HG02938 (cell line): ENCODE measurements at regions not wholly inside any gene's neighbourhood (a gene's known extent, or its start where the extent isn't known, plus 50 kb on each side); places are given as distances from the start of the nearest gene placed in this dataset.

ENCODE experiments used
- ATAC-seq: cut with Tn5 transposase; IDR thresholded peaks from one replicate; pipeline ENCODE4 v1.9.1; 2021; ENCODE audit warnings: mild to moderate bottlenecking, moderate library complexity; ENCODE audit not compliant: unreplicated experiment

DNA sequence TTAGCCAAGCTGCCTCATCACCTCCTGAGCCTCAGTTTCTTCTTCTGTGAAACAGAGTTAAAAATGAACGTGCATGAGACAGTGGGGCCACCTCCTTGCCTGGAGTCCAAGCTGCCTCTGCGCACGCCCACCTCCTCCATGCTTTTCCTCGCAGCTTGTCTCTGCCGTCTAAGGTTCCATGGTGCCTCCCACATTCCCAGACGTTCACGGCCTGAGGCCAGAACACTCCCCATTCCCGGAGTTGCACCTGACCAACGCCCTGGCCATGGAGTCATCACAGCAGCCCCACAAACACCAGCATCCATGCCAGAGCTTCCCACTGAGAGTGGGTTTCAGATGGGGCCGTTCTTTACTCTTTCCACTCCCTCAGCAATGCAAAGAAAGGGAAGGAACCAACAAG is 183.0 kb upstream of the FOXF1 start:
- no peak for ATAC-seq

DNA sequence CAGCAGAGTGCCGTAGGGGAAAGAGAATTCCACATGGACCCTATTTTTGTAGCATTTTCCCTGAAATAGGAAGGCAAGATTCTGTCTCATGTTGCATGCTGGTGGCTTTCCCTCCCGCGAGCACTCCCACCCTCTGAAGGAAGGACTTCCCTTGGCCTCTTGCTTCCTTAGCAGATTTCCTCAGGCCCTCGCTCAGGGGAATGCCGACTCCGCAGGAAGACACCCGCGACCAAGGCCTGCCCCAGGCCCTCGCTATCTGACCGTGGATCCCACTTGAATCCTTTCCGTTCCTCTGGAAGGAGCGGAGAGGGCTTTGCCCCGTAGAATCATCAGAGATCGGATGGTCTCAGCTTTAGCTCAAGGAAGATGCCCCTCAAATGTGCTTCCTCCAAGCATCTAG is 179.4 kb upstream of the FOXF1 start:
- no peak for ATAC-seq

GRCh38 chr16:86334079-86334635 is 176.2 kb upstream of the FOXF1 start:
- ATAC-seq = no peak

DNA sequence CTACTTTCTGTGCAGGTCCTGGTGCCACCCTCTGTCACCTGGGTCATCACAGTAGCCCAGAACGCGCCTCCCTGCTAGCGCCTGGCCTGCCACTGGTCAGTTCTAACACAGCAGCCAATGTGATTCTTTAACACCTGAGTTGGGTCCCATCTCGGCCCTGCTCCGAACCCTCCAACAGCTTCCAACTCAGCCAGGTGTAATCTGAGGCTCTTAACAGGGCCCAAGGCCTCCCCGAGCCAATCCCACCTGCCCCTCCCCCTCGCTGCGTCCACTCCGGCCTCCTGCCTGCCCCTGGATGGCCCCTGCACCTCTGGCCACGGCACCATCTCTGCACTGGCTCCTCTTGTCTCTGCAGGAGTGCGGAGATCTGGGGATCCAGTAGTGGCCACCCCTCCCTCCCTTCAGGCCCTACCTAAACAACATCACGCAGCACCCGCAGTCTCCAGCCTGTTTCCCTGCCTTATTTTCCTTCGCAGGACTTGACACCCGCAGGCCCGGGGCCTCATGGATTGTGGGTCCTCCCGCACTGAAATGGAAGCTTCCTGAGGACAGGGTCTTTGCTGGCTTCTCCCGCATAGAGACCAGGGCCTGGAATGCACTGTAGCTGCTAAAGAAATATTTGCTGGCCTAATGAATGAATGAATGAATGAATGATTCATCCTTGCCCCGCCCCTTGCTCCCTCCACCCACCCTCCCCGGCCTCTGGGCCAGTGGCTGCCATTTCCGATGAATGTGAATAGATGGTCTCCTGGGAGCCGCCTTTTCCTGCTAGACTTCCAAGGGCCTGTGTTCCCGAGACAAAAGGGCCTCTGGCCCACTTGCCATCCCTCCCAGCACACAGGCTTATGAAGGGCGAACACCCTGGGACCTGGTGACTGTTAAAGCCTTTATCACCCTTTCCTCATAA is 174.8 kb upstream of the FOXF1 start:
- ATAC-seq = no peak

- ATAC-seq = no peak
Observed at GRCh38 chr16:86337138-86337537, 173.2 kb upstream of the FOXF1 start.

GRCh38 chr16:86337581-86338402 is 172.5 kb upstream of the FOXF1 start:
- ATAC-seq = no peak

GRCh38 chr16:86338403-86339115 is 171.8 kb upstream of the FOXF1 start:
- no peak for ATAC-seq

DNA sequence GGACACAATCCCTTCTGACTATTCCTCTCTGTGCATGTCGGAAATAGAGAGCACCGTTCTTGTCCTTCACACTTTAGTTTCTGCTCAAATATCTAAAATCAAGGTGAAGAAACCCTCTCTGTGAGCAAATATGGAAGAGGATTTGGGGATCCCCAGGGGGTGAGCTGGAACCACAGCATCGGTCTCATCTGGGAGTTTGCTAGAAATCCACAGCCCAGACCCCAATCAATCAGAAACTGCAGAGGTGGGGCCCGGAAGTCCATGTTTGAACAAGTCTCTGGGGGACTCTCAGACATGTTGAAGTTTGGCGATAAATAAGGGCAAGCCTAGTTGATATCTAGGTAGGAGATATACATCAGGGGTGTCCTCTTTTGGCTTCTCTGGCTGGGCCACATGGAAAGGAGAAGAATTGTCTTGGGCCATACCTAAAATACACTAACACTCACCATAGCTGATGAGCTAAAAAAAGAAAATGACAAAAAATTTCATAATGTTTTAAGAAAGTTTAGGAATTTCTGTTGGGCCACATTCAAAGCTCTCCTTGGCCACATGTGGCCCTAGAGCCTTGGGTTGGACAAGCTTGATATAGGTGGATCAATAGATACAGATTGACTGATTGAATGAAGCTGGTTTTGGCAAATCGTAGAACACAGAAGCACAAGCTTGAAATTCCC is 168.0 kb upstream of the FOXF1 start:
- ATAC-seq = no peak

- ATAC-seq = no peak
Observed at GRCh38 chr16:86343027-86343795, 167.1 kb upstream of the FOXF1 start.

GRCh38 chr16:86343796-86344585 is 166.3 kb upstream of the FOXF1 start:
- no peak for ATAC-seq

DNA sequence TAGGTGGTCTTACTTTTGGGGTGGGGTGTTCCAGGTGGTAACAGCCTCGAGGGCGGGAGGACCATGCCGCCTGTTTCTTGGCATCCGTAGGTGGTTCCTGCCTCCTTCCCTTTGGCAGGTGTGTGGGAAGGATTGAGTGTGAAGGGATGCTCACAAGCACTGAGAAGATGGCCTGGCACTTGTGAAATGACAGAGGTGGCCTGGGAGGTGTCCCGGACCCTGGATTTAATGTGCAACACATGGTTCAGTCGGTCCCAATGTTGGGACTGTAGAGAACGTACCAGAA is 165.8 kb upstream of the FOXF1 start:
- no peak for ATAC-seq

DNA sequence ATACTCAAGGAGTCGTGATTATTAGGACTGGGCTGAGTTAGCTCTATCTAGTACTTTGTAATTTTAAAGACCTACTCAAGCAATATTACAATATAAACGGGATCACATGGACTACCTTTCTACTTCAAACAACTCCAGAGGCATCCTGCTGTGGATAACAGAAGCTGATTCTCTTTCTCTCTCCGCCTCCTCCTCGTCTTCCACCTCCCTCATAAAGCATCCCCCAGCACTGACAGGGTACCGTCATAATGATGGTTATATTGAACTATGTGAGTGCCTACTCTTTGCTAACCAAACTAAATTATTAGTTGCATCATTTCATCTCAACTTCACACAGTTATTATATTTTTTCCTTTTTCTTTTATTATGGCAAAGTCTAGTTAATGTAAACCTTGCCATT is 165.4 kb upstream of the FOXF1 start:
- no peak for ATAC-seq

DNA sequence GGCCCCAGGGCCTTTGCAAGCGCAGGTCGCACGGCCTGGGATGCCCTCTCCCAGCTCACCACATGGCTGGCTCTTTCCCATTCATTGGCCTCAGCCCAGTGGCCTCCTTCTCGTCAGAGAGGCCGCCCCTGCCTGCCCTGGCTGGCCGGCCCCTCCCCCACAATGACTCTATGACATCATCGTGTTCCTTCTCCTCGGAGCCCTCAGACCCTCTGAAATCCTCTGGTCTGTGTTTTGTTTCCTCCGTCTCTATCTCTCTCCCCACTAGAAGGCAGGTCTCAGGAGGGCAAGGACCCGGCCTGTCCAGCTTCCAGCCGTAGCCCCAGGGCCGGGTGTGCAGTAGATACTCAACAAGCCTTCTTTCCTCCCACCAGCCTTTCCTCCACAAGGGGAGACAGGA is 164.8 kb upstream of the FOXF1 start:
- ATAC-seq = no peak

DNA sequence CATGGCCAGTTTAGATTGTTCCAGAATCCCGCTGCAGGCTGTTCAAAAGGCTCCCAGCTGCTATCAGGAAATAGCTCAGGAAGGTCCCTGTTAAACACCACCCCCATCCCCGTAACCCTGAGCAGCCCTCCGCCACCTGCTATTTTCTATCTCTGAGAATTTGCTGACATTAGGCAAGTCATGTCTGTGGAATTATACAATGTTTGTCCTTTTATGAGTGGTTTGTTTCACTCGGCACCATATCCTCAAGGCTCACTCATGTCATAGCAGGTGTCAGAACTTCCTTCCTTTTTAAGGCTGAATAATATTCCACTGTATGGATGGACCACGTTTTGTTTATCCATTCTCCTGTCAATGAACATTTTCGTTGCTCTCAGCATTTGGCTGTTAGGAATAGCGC is 164.3 kb upstream of the FOXF1 start:
- no peak for ATAC-seq

DNA sequence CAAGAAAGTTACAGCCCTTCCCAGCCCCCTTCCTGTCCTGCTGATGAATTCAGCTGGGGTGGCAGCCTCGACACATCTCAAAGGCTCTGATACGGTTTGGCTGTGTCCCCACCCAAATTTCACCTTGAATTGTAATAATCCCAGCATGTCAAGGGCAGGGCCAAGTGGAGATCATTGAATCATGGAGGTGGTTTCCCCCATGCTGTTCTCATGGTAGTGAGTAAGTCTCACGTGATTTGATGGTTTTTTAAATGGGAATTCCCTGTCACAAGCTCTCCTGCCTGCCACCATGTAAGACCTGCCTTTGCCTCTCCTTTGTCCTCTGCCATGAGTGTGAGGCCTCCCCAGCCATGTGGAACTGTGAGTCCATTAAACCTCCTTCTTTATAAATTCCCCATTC is 163.2 kb upstream of the FOXF1 start:
- no peak for ATAC-seq

DNA sequence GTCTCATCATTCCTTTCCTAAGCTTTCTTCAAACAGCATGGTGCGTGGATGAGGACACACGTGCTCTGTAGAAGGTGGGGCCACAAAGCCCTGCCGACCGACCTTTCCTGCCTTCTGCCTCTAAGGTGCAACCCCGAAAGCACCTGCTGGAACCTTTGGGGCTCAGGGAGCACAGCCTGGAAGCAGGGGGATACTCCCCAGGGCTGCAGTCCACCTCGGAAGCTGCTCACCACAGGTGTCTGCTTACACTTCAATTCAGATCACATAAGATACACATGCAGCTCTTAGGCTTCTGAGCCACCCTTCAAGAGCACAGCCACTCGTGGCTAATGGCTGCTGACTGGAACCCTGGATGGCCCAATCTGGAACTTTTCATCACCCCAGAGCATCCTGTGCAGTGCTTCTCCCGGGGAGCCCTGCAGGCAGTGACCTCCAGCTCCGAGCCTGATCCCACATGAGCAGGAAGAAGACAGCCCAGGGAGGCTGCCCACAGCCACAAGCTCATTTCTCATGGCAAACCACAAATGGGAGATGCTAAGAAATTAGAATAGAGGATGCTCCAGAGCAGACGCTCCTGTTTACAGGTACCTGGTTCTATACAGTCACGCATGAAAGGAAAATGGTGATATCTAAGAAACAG is 162.3 kb upstream of the FOXF1 start:
- ATAC-seq = no peak

- ATAC-seq = no peak
Observed at GRCh38 chr16:86349338-86349900, 160.9 kb upstream of the FOXF1 start.

DNA sequence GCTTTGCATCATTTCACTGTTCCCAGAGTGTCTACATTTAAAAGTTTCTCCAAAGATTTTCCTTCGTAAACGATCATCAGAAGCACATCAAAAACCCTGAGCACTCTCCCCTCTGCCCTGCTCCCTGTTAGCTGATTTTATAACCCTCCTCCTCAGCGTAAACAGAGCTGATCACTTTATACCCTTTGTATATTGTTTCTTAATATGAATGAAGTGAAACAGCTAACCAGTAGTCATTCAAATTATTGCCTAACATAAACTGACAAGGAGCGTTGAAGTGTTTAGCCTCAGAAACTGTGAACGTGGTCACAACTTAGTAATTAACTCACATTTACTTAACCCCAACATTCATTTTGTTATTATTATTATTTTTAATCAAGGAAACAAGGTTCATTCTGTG is 160.0 kb upstream of the FOXF1 start:
- ATAC-seq = no peak
